SJSA1 (cell line): ENCODE measurements at regions not wholly inside any gene's neighbourhood (a gene's known extent, or its start where the extent isn't known, plus 50 kb on each side); places are given as distances from the start of the nearest gene placed in this dataset.
"Not testable (repeated sequence)": the region's sequence is repeated elsewhere in the genome, so short reads cannot be mapped to it uniquely, and the experiment has no call there.

Experiments used
- DNase-seq, 2 experiments: peaks; one replicate each; pipeline ENCODE4 v3.0.0-alpha.2; 2015 to 2020; ENCODE audit warnings: low spot score in 2 of 2, low read depth in 1 of 2
- H3K27ac ChIP-seq: fragments of 250-450 bp; sonication (Bioruptor Pico); 2 replicates; pipeline ENCODE4 v1.5.1; 2020; ENCODE audit warnings: mild to moderate bottlenecking, moderate library complexity
- H3K27me3 ChIP-seq: fragments of 250-450 bp; sonication (Bioruptor Pico); replicated peaks from 2 replicates; pipeline ENCODE4 v1.5.1; 2020; ENCODE audit warnings: mild to moderate bottlenecking, moderate library complexity
- H3K36me3 ChIP-seq: fragments of 250-450 bp; sonication (Bioruptor Pico); 2 replicates; pipeline ENCODE4 v1.5.1; 2020; ENCODE audit warnings: mild to moderate bottlenecking
- H3K4me1 ChIP-seq: fragments of 250-450 bp; sonication (Bioruptor Pico); replicated peaks from 2 replicates; pipeline ENCODE4 v1.6.1; 2021; ENCODE audit warnings: mild to moderate bottlenecking
- H3K4me3 ChIP-seq: fragments of 250-450 bp; sonication (Bioruptor Pico); 2 replicates; pipeline ENCODE4 v1.5.1; 2020; ENCODE audit warnings: mild to moderate bottlenecking
- H3K9me3 ChIP-seq: fragments of 250-450 bp; sonication (Bioruptor Pico); replicated peaks from 2 replicates; pipeline ENCODE4 v1.5.1; 2020; ENCODE audit warnings: mild to moderate bottlenecking

- Histone ChIP-seq H3K27me3 (no peaks in the 10 kb centered on the region), H3K4me1 (no peaks in the 10 kb centered on the region), H3K9me3 (no peaks in the 10 kb centered on the region), H3K4me3 (no peak overlapping the region), H3K27ac (no peak overlapping the region), H3K36me3 (no peaks in the 10 kb centered on the region)
- DNase-seq, result no peak
These were observed 454.3 kb upstream of the WWC1 start for GRCh38 chr5:167837127-167837526.

GRCh38 chr5:167839065-167839464, 452.4 kb upstream of the WWC1 start:
- DNase-seq, result no peak
- Histone ChIP-seq H3K36me3 (no peaks in the 10 kb centered on the region), H3K27ac (no peak overlapping the region), H3K9me3 (no peaks in the 10 kb centered on the region), H3K4me3 (no peak overlapping the region), H3K4me1 (no peaks in the 10 kb centered on the region), H3K27me3 (no peaks in the 10 kb centered on the region)

GRCh38 chr5:167840527-167841130, 450.8 kb upstream of the WWC1 start:
- H3K36me3 ChIP-seq, result no peaks in the 10 kb centered on the region
- H3K4me3 ChIP-seq, result no peak overlapping the region
- no peaks in the 10 kb centered on the region for H3K27me3 ChIP-seq
- no peaks in the 10 kb centered on the region for H3K9me3 ChIP-seq
- H3K4me1 ChIP-seq, result no peaks in the 10 kb centered on the region
- no peak for DNase-seq
- no peak overlapping the region for H3K27ac ChIP-seq

GRCh38 chr5:167843881-167844572, 447.4 kb upstream of the WWC1 start:
- Histone ChIP-seq H3K9me3 (no peaks in the 10 kb centered on the region), H3K4me3 (no peak overlapping the region), H3K4me1 (no peaks in the 10 kb centered on the region), H3K27ac (no peak overlapping the region), H3K27me3 (no peaks in the 10 kb centered on the region), H3K36me3 (no peaks in the 10 kb centered on the region)
- no peak for DNase-seq

GRCh38 chr5:167845952-167846351, 445.5 kb upstream of the WWC1 start:
- DNase-seq, result no peak
- no peak overlapping the region for H3K4me3 ChIP-seq
- no peak overlapping the region for H3K27ac ChIP-seq
- no peaks in the 10 kb centered on the region for H3K27me3 ChIP-seq
- no peaks in the 10 kb centered on the region for H3K9me3 ChIP-seq
- no peaks in the 10 kb centered on the region for H3K4me1 ChIP-seq
- H3K36me3 ChIP-seq, result no peaks in the 10 kb centered on the region

GRCh38 chr5:167849874-167850273, 441.6 kb upstream of the WWC1 start:
- peaks cover 12% of the 10 kb centered on the region for H3K4me1 ChIP-seq
- H3K27ac ChIP-seq, result no peak overlapping the region
- H3K27me3 ChIP-seq, result no peaks in the 10 kb centered on the region
- H3K9me3 ChIP-seq, result no peaks in the 10 kb centered on the region
- H3K36me3 ChIP-seq, result no peaks in the 10 kb centered on the region
- H3K4me3 ChIP-seq, result no peak overlapping the region
- DNase-seq, result no peak

GRCh38 chr5:167850911-167851310, 440.5 kb upstream of the WWC1 start:
- Histone ChIP-seq H3K4me1 (peaks cover 12% of the 10 kb centered on the region), H3K27me3 (no peaks in the 10 kb centered on the region), H3K27ac (no peak overlapping the region), H3K4me3 (no peak overlapping the region), H3K9me3 (no peaks in the 10 kb centered on the region), H3K36me3 (no peaks in the 10 kb centered on the region)
- DNase-seq, result no peak

GRCh38 chr5:167851416-167851815, 440.0 kb upstream of the WWC1 start:
- no peaks in the 10 kb centered on the region for H3K9me3 ChIP-seq
- no peaks in the 10 kb centered on the region for H3K36me3 ChIP-seq
- no peaks in the 10 kb centered on the region for H3K27me3 ChIP-seq
- H3K4me1 ChIP-seq, result peaks cover 12% of the 10 kb centered on the region
- DNase-seq, result no peak
- H3K27ac ChIP-seq, result no peak overlapping the region
- H3K4me3 ChIP-seq, result no peak overlapping the region

GRCh38 chr5:167852515-167852914, 438.9 kb upstream of the WWC1 start:
- Histone ChIP-seq H3K4me3 (no peak overlapping the region), H3K36me3 (no peaks in the 10 kb centered on the region), H3K9me3 (no peaks in the 10 kb centered on the region), H3K4me1 (peaks cover 12% of the 10 kb centered on the region), H3K27ac (no peak overlapping the region), H3K27me3 (no peaks in the 10 kb centered on the region)
- DNase-seq, result no peak

- Histone ChIP-seq H3K27ac (peak overlapping the region; percentile 44), H3K4me3 (no peak overlapping the region), H3K4me1 (peaks cover 12% of the 10 kb centered on the region), H3K27me3 (no peaks in the 10 kb centered on the region), H3K36me3 (no peaks in the 10 kb centered on the region), H3K9me3 (no peaks in the 10 kb centered on the region)
- peak in 1 of 2 experiments; percentile 76 for DNase-seq
These were observed 438.0 kb upstream of the WWC1 start for GRCh38 chr5:167853421-167853820.

GRCh38 chr5:167855818-167856217, 435.6 kb upstream of the WWC1 start:
- no peak overlapping the region for H3K4me3 ChIP-seq
- H3K27me3 ChIP-seq, result no peaks in the 10 kb centered on the region
- H3K36me3 ChIP-seq, result no peaks in the 10 kb centered on the region
- H3K9me3 ChIP-seq, result no peaks in the 10 kb centered on the region
- DNase-seq, result no peak
- peaks cover 12% of the 10 kb centered on the region for H3K4me1 ChIP-seq
- no peak overlapping the region for H3K27ac ChIP-seq

- H3K36me3 ChIP-seq, result no peaks in the 10 kb centered on the region
- H3K9me3 ChIP-seq, result no peaks in the 10 kb centered on the region
- no peak overlapping the region for H3K4me3 ChIP-seq
- no peaks in the 10 kb centered on the region for H3K27me3 ChIP-seq
- no peak overlapping the region for H3K27ac ChIP-seq
- H3K4me1 ChIP-seq, result peaks cover 12% of the 10 kb centered on the region
- no peak for DNase-seq
These were observed 434.1 kb upstream of the WWC1 start for GRCh38 chr5:167857321-167857720.

GRCh38 chr5:167858186-167858855, 433.1 kb upstream of the WWC1 start:
- not testable (repeated sequence) for H3K9me3 ChIP-seq, H3K4me1 ChIP-seq, H3K36me3 ChIP-seq, H3K27ac ChIP-seq, H3K4me3 ChIP-seq, H3K27me3 ChIP-seq, DNase-seq

- peak; percentile 31 to 51 for DNase-seq
These were observed 430.1 kb upstream of the WWC1 start for GRCh38 chr5:167861129-167861927.

More at GRCh38 chr5:167861129-167861927, 430.1 kb upstream of the WWC1 start:
- H3K36me3 ChIP-seq, result no peaks in the 10 kb centered on the region
- H3K27me3 ChIP-seq, result no peaks in the 10 kb centered on the region
- H3K4me1 ChIP-seq, result no peaks in the 10 kb centered on the region
- H3K9me3 ChIP-seq, result no peaks in the 10 kb centered on the region
- no peak overlapping the region for H3K4me3 ChIP-seq
- no peak overlapping the region for H3K27ac ChIP-seq
